NOMO-1 treated with DMSO at 0.1 percent for 48 hours (cell line): ENCODE measurements at regions not wholly inside any gene's neighbourhood (a gene's known extent, or its start where the extent isn't known, plus 50 kb on each side); places are given as distances from the start of the nearest gene placed in this dataset.

Experiments used
- DNase-seq: peaks from one replicate; lab custom pipeline; 2025; ENCODE audit not compliant: unreplicated experiment; lab: John Stamatoyannopoulos, UW

- no peak for DNase-seq
These were observed 120.3 kb upstream of the SLC6A11 start for GRCh38 chr3:10695595-10696285.

DNA sequence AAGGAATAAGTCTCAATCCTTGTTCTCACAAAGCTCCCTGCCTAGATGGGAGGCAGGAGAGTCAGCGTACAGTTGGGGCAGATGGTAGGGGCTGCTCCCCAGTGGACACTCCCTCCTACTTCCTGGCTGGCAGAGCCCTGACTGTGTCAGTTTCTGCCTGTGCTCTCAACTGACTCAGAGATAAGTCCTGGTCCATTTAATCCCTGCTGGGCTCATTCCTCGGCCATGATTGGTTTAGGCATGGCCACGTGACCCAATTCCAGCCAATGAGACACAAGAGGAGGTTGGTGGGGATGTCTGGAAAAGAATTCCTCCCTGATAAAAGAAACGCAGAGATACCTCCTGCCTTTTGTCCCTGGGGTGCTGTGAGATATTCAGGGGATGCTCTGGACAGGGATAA, 118.1 kb upstream of the SLC6A11 start:
- no peak for DNase-seq

DNA sequence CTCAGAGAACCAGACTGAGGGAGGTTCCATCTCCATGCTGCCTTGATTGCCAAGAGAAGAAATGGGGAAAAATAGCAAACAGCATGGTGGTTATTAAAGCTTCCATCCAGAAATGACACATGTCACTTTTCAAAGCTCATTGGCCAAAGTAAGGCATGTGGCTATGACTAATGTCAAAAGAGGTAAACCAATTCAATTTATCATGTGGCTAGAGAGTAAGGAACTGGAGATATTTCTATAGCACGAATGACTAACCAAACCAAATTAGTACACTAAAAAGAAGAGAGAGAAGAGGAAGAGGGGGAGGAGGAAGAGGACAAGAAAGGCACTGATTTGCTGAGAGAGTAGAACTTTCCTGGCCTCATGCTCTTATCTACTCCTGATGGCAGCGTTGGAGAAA, 115.2 kb upstream of the SLC6A11 start:
- no peak for DNase-seq

DNA sequence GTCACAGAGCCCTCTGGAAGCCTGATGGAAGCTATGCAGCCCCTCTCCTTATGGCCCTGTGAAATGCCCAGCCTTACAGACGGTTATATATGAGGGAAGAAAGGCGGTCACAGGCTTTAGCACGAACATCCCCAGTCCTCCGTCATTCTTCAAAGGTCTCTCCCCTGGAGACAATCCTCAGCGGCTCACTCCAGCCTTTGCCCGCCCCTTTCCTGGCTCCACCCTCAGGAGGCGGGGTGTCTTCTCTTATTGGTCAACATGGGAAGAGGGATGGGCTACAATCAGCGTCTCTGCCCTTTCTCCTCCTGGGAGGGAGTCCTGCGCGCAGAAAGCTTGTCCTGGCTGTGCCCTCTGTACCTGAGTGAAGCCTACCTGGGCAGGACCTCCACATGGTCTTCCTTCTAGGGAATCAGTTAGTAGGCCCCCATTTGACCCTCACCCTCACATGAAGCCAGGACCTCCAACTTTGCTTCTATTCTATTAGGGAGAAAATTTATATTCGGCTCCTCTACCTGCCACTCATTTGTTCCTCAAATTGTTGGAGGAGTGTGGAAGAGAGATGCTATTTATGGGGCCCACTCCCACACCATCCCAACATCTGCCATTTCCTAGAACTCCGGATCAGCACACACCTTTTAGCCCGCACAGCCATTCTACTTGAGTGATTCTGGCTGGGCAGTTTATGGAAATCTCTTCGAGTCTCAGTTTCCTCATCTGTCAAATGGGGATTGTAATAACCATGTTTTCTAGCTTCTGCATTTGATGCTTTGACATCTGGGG, 112.9 kb upstream of the SLC6A11 start:
- no peak for DNase-seq

- DNase-seq = no peak
These were observed 112.2 kb upstream of the SLC6A11 start for GRCh38 chr3:10703875-10704274.

DNA sequence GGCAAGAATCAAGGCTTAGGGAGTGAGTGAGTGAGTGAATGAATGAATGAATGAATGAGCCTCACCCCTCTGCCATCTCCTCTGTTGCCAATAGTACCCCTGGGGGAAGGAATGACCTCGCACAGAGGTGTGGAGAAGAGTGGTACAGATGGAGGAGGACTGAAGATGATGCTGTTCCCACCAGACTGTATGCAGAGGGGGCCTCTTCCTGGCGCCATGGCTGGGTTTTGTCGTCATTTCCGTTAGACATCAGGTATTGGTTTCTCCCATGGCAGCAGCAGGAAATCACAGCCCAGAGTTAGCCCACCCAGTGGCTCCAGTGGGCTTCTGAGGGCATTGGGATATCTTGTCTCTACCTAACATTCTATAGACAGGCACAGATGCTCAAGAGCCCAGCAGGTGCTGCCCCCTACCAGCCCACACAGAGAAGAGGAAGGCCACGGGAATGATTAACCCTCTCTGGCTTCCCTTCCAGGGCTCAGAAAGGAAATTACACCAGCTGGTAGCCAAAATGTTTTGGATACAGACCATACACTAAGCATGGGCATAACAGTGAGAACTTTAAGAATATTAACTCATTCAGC, 109.8 kb upstream of the SLC6A11 start:
- no peak for DNase-seq

- DNase-seq = no peak
These were observed 109.2 kb upstream of the SLC6A11 start for GRCh38 chr3:10706740-10707399.

DNA sequence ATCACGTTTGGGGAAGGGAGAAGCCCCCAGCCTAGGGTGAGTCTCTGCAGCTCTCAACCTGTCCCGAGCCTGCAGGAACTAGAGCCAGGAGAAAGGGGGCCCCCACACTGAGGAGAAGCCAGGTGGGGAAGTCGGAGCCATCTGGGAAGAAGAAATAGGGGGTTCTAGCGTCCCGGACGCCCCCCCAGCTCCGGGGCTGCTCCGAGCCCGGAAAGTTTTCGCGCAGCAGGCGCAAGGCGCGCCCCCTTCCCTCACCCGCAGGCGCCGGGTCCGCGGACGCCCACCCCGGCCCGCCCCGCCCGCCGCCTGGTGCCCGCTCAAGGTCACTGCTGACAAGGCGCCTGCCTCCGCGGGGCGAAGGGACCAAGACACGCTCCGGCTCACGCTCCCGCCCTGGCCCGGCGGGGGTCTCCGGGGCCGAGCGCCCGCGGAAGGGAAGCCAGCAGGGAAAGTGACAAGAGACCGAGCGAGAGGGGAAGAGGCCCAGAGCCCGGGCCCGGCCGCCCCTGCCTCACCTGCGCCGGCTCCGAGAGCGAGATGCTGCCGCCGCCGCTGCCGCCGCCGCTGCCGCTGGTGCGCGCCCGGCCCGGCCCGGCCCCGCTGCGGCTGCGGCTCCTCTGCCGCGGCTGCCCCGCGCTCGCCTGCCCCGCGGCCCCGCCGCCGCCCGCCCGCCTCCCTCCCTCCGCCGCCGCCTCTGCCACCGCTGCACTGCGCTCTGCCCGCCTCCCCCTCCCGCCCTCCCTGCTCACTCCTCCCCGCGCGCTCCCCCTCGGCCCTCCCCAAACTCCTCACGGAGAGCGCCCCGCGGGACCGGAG, 108.4 kb upstream of the SLC6A11 start:
- DNase-seq = no peak

DNA sequence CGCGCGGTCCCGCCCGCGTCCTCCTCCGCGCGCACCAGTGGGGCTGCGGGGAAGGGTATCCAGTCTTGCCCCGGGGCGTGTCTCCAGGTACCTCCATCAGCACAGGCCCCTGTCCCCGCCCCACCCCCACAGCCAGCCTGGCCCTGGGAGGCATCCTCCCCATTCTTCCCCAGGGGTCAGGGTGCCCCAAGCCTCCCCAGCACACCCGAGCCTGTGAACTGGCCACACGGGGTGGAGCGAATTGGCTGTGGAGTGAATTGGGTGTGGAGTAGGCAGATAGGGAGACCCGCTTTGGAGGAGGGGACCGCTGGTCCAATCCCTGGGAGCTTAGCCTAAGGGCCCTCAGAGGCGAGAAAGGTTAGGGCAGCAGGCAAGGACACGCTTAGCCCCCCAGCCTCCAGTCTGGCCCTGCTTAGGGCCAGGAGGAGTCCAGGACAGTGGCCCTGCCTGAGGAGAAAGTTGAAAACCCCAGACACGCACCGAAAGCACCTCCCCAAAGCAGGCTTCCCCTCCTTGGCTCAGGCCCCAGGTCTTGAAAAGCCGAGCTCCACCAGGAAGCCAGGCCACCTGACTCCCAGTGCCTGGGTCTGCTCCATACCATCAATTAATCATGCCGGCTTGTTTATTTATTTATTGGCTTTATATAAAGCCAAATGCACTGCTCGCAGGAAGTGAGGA, 107.7 kb upstream of the SLC6A11 start:
- no peak for DNase-seq

GRCh38 chr3:10709110-10709781, 106.8 kb upstream of the SLC6A11 start:
- no peak for DNase-seq

GRCh38 chr3:10712121-10712520, 103.9 kb upstream of the SLC6A11 start:
- no peak for DNase-seq

DNA sequence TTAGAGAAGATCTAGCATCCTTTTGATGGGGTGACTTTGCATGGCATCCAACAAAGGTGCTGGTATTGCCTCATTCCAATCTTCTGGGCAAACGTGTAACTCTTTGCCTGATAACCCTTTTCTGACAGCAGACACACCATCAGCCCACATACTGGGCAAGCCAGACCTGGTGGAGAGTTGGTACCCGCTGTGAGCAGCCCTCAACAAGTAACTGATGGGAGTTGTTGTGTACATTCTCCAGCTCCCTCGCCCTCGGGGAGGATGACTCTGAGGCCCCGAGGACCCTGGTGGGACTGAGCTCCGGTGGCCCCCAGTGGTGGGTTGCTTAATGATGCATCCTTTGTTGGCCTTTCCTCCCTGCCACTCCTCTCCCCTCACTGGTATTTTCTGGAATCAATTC, 102.4 kb upstream of the SLC6A11 start:
- DNase-seq = no peak

- DNase-seq = no peak
These were observed 100.1 kb upstream of the SLC6A11 start for GRCh38 chr3:10715886-10716285.

DNA sequence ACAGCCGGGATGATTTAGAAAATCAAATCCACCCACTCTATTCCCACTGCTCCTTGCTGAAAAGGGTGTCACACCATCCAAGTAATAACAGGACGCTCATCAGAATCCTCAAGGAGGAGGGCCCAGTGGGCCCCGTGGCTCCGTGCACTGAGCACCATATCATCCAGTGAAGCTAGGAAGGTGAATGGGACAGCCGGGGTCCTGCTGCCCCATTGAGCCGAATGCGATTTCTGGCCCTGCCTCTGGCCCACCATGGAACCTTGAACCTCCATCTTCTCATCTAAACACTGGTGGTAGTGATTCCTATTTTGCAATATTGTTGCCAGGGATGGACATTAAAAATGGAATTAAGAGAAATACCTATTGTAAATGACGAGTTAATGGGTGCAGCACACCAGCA, 99.1 kb upstream of the SLC6A11 start:
- no peak for DNase-seq

DNA sequence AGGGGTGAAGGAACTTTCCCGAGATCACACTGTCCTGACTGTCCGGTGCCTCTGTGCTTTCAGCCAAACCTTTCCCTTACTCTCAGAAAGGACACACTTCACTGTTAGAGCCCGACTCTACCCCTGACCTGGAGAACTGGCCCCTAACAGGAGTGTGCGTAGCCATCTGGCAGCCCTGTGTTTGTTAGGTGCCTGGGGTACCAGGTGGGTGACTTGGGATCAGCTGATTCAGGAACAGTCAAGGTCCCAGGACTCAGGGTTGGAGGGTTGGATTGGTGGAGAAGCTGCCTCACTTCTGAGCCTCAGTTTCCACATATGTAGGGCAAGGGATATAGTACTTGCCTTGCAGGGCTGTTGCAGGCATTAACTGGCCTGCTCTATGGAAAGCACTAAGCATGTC, 98.3 kb upstream of the SLC6A11 start:
- DNase-seq = no peak

- DNase-seq = no peak
These were observed 94.9 kb upstream of the SLC6A11 start for GRCh38 chr3:10721101-10721500.

- no peak for DNase-seq
These were observed 93.1 kb upstream of the SLC6A11 start for GRCh38 chr3:10722911-10723310.

DNA sequence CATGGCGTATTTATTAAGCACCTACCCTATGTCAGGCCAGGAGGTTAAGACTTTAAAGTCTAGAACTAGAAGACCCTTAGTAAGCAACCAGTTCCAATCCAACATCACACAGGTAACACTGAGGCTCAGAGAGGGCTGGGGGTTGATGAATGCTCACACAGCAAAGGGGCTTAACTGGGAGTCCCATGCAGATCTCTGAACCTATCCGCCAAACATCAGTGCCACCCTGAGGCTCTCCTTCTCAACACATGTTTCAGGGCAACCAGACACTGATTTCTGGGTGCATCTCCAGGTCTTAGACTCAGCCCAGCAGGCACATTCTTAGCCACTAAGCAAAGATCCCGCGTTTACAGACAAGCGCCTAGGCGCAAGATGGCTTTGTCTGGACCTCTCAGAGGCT, 92.0 kb upstream of the SLC6A11 start:
- DNase-seq = no peak

- no peak for DNase-seq
These were observed 91.0 kb upstream of the SLC6A11 start for GRCh38 chr3:10725067-10725466.

DNA sequence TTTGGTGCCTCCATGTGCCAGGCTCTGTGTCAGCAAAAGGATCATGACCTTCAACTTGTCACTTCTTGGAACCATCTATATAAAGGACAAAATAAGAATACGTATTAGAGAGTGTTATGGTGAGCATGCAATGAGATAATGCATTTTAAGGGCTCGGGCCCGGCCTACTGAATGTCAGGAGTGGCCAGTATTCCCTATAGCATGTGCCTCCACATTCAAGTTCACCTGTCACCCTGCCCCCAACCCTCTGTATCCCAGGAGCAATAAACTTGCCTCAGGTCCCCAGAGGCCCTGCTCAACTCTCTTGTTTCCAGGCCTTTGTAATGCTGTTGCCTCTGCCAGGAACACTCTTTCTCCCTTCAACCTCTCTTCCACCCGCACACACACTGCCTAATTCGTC, 90.2 kb upstream of the SLC6A11 start:
- DNase-seq = no peak
